Upper lobe of left lung (tissue), 4 donors: ENCODE measurements at regions not wholly inside any gene's neighbourhood (a gene's known extent, or its start where the extent isn't known, plus 50 kb on each side); places are given as distances from the start of the nearest gene placed in this dataset.

Experiments
- POLR2A ChIP-seq, 4 donors: fragments of 450-650 bp; IDR thresholded peaks; one replicate each; pipeline ENCODE4 v1.5.1; 2016 to 2017; ENCODE audit warnings: antibody characterized with exemption in 4 of 4, mild to moderate bottlenecking in 2 of 4
- POLR2AphosphoS5 ChIP-seq, 2 donors: sonication (generic); formaldehyde crosslinking; IDR thresholded peaks; one replicate each; pipeline ENCODE4 v1.5.1; 2017; ENCODE audit warnings: antibody characterized with exemption in 2 of 2

- TF ChIP-seq POLR2AphosphoS5 (IDR thresholded peaks at IDR 0.05): no peak
- TF ChIP-seq POLR2A (IDR thresholded peaks at IDR 0.05): no peak
Measured at GRCh38 chr14:36057452-36058116, 118.9 kb downstream of the PTCSC3 start.
